ENCODE measurements at regions not wholly inside any gene's neighbourhood (a gene's known extent, or its start where the extent isn't known, plus 50 kb on each side); places are given as distances from the start of the nearest gene placed in this dataset.

DNA sequence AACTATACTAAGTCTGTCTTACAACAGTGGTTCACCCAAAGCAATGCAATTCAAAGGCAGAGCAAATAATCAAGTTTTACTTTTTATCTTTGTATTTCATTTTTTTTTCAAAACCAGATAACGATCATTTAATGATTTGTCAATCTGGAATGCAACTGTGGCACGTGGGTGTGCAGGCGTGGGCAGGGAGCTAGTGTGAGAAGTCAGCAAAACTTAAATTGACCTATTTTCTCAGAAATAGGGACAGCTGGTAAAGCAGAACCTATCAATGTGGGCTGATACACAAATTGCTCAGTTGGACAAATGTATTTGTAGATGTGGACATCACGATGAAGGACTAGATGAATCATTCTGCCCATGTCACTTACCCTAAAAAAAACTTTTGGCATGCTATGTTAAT, 105.6 kb downstream of the CBLL2 start:
- DNase-seq (ENCODE audit: low spot score) = no peak
- TF ChIP-seq, protein P1, sequence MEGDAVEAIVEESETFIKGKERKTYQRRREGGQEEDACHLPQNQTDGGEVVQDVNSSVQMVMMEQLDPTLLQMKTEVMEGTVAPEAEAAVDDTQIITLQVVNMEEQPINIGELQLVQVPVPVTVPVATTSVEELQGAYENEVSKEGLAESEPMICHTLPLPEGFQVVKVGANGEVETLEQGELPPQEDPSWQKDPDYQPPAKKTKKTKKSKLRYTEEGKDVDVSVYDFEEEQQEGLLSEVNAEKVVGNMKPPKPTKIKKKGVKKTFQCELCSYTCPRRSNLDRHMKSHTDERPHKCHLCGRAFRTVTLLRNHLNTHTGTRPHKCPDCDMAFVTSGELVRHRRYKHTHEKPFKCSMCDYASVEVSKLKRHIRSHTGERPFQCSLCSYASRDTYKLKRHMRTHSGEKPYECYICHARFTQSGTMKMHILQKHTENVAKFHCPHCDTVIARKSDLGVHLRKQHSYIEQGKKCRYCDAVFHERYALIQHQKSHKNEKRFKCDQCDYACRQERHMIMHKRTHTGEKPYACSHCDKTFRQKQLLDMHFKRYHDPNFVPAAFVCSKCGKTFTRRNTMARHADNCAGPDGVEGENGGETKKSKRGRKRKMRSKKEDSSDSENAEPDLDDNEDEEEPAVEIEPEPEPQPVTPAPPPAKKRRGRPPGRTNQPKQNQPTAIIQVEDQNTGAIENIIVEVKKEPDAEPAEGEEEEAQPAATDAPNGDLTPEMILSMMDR (IDR thresholded peaks at IDR 0.05; ENCODE audit: borderline replicate concordance, control extremely low read depth, extremely low read depth, insufficient read depth, missing control alignments) = no peak
- in situ Hi-C loops (cut with MboI; ENCODE audit: low sequenced_read_pairs, unreplicated experiment) = no loop called here

DNA sequence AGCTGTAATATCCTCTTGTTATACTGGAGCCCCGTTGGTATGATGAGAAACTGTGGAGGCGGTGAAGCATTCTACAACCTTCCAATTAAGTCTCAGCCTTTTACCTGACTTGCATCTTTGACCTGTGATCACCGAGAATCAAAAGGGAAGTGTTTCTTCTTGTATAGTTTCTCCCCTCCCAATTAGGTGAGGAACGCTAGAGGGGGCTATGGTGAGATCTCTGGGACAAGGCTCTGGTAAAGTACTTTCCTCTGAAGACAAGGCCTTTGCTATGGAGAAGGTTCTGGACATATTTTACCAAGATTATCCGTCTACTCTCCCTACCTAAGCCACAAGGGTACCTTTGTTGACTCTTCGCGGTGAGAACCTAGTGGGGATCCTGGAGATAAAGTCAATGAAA, 111.3 kb downstream of the CBLL2 start:
- in situ Hi-C loops (cut with MboI; ENCODE audit: low sequenced_read_pairs, unreplicated experiment) = no loop called here
- TF ChIP-seq, protein P1 (IDR thresholded peaks at IDR 0.05; ENCODE audit: borderline replicate concordance, control extremely low read depth, extremely low read depth, insufficient read depth, missing control alignments) = no peak
- no peak for DNase-seq (ENCODE audit: low spot score)

DNA sequence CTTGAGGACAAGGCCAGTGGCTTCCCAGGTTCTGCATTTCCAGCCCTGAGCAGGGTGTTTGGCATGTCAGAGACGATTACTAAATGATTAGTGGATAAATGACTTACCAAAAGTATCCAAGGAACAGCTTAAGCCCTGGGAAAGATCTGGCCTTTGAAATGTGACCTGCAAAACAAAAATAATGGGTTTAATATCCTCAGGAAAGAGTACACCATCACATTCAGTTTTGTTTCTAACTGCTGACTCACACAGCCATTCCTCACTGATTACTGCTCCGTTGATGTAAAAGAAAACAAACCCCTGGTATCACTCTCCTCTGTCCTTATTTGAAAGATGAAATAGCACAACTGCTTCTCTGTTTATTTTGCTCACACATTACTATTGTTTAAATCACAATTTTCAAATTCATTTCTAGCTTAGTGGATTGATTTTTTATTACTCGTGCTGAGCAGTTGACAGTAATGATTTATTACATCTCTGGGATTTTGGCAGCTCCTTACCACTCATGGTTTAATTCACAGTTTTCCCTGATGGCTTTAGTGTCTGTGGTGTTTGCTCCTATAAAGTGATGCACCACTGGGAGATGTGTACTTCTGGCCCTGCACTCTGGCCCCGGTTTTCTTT, 117.0 kb downstream of the CBLL2 start:
- in situ Hi-C loops (cut with MboI; ENCODE audit: low sequenced_read_pairs, unreplicated experiment) = no loop called here
- no peak for DNase-seq (ENCODE audit: low spot score)
- TF ChIP-seq, protein P1 (IDR thresholded peaks at IDR 0.05; ENCODE audit: borderline replicate concordance, control extremely low read depth, extremely low read depth, insufficient read depth, missing control alignments) = no peak

DNA sequence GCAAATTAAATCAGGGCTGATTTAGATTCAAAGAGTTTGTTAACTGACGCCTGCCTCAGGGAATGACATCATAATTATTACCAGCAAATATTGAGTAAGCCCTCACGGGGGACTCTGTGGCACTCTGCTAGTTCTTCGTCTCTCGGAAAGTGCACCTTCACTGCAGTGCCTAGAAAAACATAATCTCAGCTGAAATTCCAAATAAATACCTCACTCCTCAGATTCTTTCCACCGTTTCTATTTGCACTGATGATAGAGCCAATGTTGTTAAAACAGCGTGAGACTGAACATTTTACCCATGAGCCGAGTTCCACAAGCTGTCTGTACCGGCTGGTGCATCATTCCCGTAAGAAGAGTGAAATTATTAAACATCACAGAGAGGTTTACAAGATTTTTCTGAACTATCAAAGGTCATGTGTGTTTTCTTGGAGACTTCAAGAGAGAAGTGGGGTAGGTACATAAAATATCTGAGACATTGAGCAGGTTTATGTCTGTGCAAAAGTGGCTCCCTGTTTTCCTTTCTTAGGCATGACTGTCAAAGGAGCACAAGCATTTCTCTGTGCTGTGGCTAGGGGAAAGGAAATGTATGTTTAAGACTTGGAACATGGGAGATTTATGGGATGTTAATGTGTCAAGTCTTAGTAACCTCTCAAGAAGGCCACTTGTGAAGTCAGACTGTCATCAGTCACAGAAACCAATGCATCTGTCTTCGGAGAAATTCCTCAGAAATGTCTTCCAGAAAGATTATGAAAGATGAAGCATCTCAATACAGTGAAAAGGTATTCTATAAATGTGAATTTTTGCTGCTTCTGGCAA, 119.6 kb downstream of the CBLL2 start:
- TF ChIP-seq, protein P1 (IDR thresholded peaks at IDR 0.05; ENCODE audit: borderline replicate concordance, control extremely low read depth, extremely low read depth, insufficient read depth, missing control alignments) = no peak
- in situ Hi-C loops (cut with MboI; ENCODE audit: low sequenced_read_pairs, unreplicated experiment) = no loop called here
- DNase-seq (ENCODE audit: low spot score) = no peak

DNA sequence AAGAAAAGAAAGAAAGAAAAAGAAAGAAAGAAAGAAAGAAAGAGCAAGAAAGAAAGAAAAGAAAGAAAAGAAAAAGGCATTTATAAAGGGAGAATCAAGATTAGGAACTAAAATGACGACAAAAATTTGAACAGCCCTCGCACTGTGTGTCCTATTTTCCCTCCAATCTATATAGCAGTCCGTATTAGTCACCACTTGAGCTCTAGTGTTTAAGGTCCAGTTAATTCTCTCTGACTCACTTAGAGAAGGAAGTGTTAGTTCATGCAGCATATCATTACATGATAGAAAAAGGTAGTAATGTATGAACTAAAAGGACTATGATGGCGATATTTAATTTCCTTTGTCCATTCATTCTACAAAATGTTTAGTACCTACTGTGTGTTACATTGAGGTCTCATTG, 122.7 kb downstream of the CBLL2 start:
- no peak for DNase-seq (ENCODE audit: low spot score)
- TF ChIP-seq, protein P1 (IDR thresholded peaks at IDR 0.05; ENCODE audit: borderline replicate concordance, control extremely low read depth, extremely low read depth, insufficient read depth, missing control alignments) = no peak
- in situ Hi-C loops (cut with MboI; ENCODE audit: low sequenced_read_pairs, unreplicated experiment) = no loop called here

DNA sequence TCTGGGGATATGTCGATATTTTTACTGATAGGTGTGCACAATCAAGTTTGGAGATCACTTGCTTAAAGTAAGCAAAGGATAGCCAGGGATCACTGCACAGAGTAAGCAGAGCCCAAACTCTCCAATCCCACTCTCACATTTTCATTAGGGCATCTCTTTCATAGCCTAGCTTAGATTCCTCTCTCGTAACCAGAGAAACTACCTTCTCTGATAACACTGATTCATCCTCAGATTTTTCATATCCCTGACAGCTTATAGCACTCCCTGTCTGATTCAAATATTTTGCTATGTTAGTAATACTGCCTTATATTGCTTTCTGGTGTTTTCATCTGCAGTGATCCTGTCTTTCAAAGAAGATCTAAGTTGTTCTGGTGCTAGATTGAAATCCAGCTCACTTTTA, 123.7 kb downstream of the CBLL2 start:
- DNase-seq (ENCODE audit: low spot score) = no peak
- TF ChIP-seq, protein P1 (IDR thresholded peaks at IDR 0.05; ENCODE audit: borderline replicate concordance, control extremely low read depth, extremely low read depth, insufficient read depth, missing control alignments) = no peak
- in situ Hi-C loops (cut with MboI; ENCODE audit: low sequenced_read_pairs, unreplicated experiment) = no loop called here

Data from GM13976 (cell line).